Thymus (tissue), 11 donors: ENCODE measurements at regions not wholly inside any gene's neighbourhood (a gene's known extent, or its start where the extent isn't known, plus 50 kb on each side); places are given as distances from the start of the nearest gene placed in this dataset.

Experiments used
- DNase-seq, 9 donors: peaks; one replicate each; pipeline ENCODE4 v3.0.0-alpha.2; 2013; ENCODE audit warnings: low spot score in 9 of 9, low read depth in 6 of 9, missing footprints in 1 of 9
- H3K27ac ChIP-seq, 2 donors: one replicate each; pipeline ENCODE4 v1.5.1; 2013; ENCODE audit warnings: control low read depth in 1 of 2, low read depth in 1 of 2, low read length in 1 of 2, mild to moderate bottlenecking in 1 of 2, moderate library complexity in 1 of 2
- H3K27me3 ChIP-seq, 2 donors: one replicate each; pipeline ENCODE4 v1.5.1; 2013; ENCODE audit warnings: low read length in 1 of 2; ENCODE audit not compliant: control insufficient read depth in 2 of 2, insufficient read depth in 1 of 2
- H3K36me3 ChIP-seq, 2 donors: one replicate each; pipeline ENCODE4 v1.5.1; 2013; ENCODE audit warnings: low read length in 1 of 2, mild to moderate bottlenecking in 1 of 2, moderate library complexity in 1 of 2; ENCODE audit not compliant: control insufficient read depth in 2 of 2, insufficient read depth in 2 of 2
- H3K4me1 ChIP-seq, 2 donors: one replicate each; pipeline ENCODE4 v1.5.1; 2013; ENCODE audit warnings: low read length in 2 of 2; ENCODE audit not compliant: control insufficient read depth in 2 of 2, insufficient read depth in 2 of 2
- H3K4me3 ChIP-seq, 2 donors: one replicate each; pipeline ENCODE4 v1.5.1; 2013; ENCODE audit warnings: low read length in 2 of 2, control low read depth in 1 of 2, mild to moderate bottlenecking in 1 of 2
- H3K9me3 ChIP-seq, 2 donors: one replicate each; pipeline ENCODE4 v1.5.1; 2013; ENCODE audit warnings: low read length in 1 of 2, mild to moderate bottlenecking in 1 of 2; ENCODE audit not compliant: control insufficient read depth in 2 of 2, insufficient read depth in 1 of 2
- WGBS: extraction: QIAGEN DNeasy Blood & Tissue Kit; methylation state at CpG from one replicate; pipeline ENCODE4 v1.1.7; 2013; 5-methylcytosine and 5-hydroxymethylcytosine counted together
- donor health status: healthy.

GRCh38 chr6:82056567-82056966 lies 191.0 kb downstream of the IBTK start:
- DNase-seq, result no peak
- no peaks in the 10 kb centered on the region for H3K4me1 ChIP-seq
- WGBS, result 82% methylated on average over 1 of the region's 1 CpG
- H3K4me3 ChIP-seq, result no peak overlapping the region
- no peaks in the 10 kb centered on the region for H3K36me3 ChIP-seq
- no peaks in the 10 kb centered on the region for H3K27me3 ChIP-seq
- H3K27ac ChIP-seq, result no peak overlapping the region
- H3K9me3 ChIP-seq, result no peaks in the 10 kb centered on the region

GRCh38 chr6:82045965-82046756 lies 201.4 kb downstream of the IBTK start:
- H3K27me3 ChIP-seq, result no peaks in the 10 kb centered on the region
- H3K9me3 ChIP-seq, result no peaks in the 10 kb centered on the region
- no peak overlapping the region for H3K27ac ChIP-seq
- no peaks in the 10 kb centered on the region for H3K36me3 ChIP-seq
- 93% methylated on average over 6 of the region's 6 CpGs for WGBS
- no peaks in the 10 kb centered on the region for H3K4me1 ChIP-seq
- H3K4me3 ChIP-seq, result no peak overlapping the region
- no peak for DNase-seq

- H3K4me3 ChIP-seq, result no peak overlapping the region
- no peak overlapping the region for H3K27ac ChIP-seq
- no peaks in the 10 kb centered on the region for H3K4me1 ChIP-seq
- WGBS, result 55% methylated on average over 4 of the region's 4 CpGs
- no peaks in the 10 kb centered on the region for H3K27me3 ChIP-seq
- H3K36me3 ChIP-seq, result no peaks in the 10 kb centered on the region
- no peaks in the 10 kb centered on the region for H3K9me3 ChIP-seq
- DNase-seq, result peak in 4 of 9 donors; percentile 2 to 27 (median 6)
These were observed 206.9 kb downstream of the IBTK start for GRCh38 chr6:82040405-82041221.

- Histone ChIP-seq H3K27ac (no peak overlapping the region), H3K4me1 (no peaks in the 10 kb centered on the region), H3K4me3 (no peak overlapping the region), H3K9me3 (no peaks in the 10 kb centered on the region), H3K27me3 (no peaks in the 10 kb centered on the region), H3K36me3 (no peaks in the 10 kb centered on the region)
- DNase-seq, result no peak
- 94% methylated on average over 5 of the region's 5 CpGs for WGBS
These were observed 208.9 kb downstream of the IBTK start for GRCh38 chr6:82038631-82039030.

GRCh38 chr6:82035526-82035925 lies 212.0 kb downstream of the IBTK start:
- WGBS, result 91% methylated on average over 2 of the region's 2 CpGs
- Histone ChIP-seq H3K9me3 (no peaks in the 10 kb centered on the region), H3K36me3 (no peaks in the 10 kb centered on the region), H3K4me1 (no peaks in the 10 kb centered on the region), H3K27ac (no peak overlapping the region), H3K4me3 (no peak overlapping the region), H3K27me3 (no peaks in the 10 kb centered on the region)
- no peak for DNase-seq

GRCh38 chr6:82033631-82034211 lies 213.8 kb downstream of the IBTK start:
- H3K9me3 ChIP-seq, result no peaks in the 10 kb centered on the region
- no peak for DNase-seq
- H3K27ac ChIP-seq, result no peak overlapping the region
- H3K4me1 ChIP-seq, result no peaks in the 10 kb centered on the region
- H3K36me3 ChIP-seq, result no peaks in the 10 kb centered on the region
- 92% methylated on average over 3 of the region's 3 CpGs for WGBS
- H3K27me3 ChIP-seq, result no peaks in the 10 kb centered on the region
- no peak overlapping the region for H3K4me3 ChIP-seq

- no peak overlapping the region for H3K4me3 ChIP-seq
- DNase-seq, result no peak
- no peak overlapping the region for H3K27ac ChIP-seq
These were observed 215.1 kb downstream of the IBTK start for GRCh38 chr6:82032444-82032843.

GRCh38 chr6:82030761-82031503 lies 216.6 kb downstream of the IBTK start:
- WGBS, result 62% methylated on average over 2 of the region's 2 CpGs
- H3K4me3 ChIP-seq, result no peak overlapping the region
- no peaks in the 10 kb centered on the region for H3K9me3 ChIP-seq
- H3K36me3 ChIP-seq, result no peaks in the 10 kb centered on the region
- H3K4me1 ChIP-seq, result no peaks in the 10 kb centered on the region
- DNase-seq, result no peak
- H3K27ac ChIP-seq, result no peak overlapping the region
- H3K27me3 ChIP-seq, result no peaks in the 10 kb centered on the region

More at GRCh38 chr6:82032444-82032843, 215.1 kb downstream of the IBTK start:
- Histone ChIP-seq H3K9me3 (no peaks in the 10 kb centered on the region), H3K27me3 (no peaks in the 10 kb centered on the region), H3K4me1 (no peaks in the 10 kb centered on the region), H3K36me3 (no peaks in the 10 kb centered on the region)
